EL (cell line): ENCODE measurements at regions not wholly inside any gene's neighbourhood (a gene's known extent, or its start where the extent isn't known, plus 50 kb on each side); places are given as distances from the start of the nearest gene placed in this dataset.

Source experiments
- DNase-seq: peaks from one replicate; pipeline ENCODE4 v3.0.0-alpha.2; 2016

DNA sequence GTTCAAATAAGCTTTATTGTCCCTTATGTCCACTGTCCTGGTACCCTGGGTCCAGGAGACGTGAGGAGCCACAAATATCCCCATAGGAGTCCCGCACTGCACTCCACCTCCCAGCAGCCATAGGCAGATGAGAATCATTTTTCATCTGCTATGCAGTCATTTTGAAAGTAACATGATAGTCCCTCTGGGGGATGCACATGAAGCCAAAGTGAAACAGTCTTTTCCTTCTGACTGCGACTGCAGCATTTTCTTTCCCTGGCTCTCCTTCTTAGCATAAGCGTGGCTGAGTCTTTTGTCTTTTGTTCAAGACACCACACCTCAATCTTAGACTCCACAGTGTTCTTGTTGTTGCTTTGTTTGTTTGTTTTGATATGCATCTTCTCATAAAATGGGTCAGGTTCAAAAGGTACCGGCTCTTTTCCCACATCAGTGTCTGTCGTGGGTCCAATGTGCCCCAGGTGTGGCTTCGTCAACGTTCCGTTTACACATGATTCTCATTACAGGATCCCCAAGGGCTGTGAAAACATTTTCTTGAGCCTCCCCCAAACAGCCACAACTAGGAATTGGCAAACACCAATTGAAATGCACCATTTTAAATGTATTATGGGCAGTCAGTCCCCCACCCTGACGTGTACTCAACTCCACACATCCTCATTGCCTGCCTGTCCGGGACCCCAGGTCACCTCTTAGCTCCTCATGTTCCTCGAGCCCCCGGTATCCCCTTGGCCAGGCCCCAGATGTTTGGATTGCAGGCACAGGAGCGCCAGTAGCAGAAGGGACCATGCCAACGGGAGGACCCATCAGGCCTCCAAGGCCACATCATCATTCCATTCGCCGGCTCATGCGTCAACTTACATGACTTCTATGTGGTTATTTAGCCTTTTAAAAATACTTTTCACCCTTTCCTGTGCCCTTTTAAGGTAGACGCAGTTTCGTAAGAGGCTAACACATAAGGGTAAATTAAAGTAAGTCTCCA, 237.8 kb upstream of the DAPK1 start:
- DNase-seq: no peak

DNA sequence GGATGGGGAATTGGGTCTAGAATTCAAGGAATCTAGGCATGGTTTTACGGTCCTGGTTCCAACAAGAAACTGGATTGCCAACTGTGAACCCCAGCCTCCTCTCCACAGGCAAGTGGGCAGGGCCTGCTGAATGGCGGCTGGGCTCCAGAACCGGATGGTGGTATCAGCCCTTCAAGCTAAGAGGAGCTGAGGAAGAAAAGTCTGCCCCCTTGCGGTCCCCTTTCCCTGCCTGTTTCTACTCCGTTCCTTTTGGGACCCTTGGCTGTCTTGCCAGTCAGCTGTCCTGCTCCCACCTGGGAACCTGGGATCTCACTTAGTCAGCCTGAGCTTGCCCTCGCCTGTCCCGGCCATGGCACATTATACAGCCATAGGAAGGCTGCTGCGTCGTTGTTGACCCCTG, 234.4 kb upstream of the DAPK1 start:
- DNase-seq: no peak

DNA sequence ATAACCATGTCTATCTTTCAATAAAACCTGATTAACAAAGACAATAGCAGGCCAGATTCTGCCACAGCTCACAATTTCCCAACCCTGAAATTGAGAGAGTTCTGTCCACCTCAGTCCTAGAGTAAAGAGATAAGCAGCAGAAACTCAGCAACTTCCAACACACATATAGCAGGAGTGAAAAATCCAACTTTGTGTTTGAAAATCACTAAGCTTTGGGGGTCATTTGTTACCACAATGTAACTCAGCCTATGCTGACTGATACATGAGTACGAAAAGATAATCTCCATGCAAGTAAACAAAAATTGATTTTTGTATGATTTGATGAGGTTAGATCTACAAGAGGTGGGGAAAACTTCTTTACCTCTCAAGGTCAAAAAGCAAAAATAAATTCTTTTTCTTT, 231.0 kb upstream of the DAPK1 start:
- DNase-seq: no peak

DNA sequence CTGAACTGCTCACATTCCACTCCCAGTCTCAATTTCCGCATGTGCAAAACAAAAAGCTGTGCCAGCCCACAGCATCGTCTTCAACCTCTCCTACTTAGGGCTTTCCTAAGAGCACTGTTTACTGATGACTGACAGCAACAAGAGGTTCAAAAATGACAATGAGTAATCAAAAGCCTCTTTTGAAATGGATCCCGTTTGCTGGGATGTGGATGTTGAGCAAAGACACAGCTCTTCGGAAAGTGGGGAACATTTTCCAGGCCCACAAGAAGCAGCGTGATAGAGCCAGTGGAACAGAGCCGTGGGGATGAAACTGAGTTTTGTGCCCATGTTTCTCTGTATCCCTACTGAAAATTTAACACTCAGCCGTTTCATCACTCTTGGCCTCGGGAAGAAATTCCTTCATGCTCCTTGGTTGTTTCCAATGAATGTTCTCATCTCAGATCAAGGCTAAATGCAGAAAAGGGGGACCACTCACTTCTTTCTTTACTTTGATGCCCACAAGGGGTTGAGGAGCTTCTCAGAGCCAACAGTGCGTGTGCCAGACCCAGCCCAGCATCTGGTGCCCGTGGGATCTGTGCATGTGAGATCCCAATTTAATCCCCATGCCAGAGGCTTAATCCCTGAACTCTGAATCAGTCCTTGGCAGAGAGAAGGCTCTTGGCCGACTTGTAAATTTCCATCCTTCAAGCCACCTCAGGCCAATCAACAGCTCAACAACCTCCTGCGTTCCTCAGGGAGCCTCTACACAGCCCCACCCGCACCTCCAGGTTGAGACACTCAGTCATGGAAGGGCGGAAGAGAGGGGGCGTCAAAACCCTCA, 230.2 kb upstream of the DAPK1 start:
- no peak for DNase-seq

DNA sequence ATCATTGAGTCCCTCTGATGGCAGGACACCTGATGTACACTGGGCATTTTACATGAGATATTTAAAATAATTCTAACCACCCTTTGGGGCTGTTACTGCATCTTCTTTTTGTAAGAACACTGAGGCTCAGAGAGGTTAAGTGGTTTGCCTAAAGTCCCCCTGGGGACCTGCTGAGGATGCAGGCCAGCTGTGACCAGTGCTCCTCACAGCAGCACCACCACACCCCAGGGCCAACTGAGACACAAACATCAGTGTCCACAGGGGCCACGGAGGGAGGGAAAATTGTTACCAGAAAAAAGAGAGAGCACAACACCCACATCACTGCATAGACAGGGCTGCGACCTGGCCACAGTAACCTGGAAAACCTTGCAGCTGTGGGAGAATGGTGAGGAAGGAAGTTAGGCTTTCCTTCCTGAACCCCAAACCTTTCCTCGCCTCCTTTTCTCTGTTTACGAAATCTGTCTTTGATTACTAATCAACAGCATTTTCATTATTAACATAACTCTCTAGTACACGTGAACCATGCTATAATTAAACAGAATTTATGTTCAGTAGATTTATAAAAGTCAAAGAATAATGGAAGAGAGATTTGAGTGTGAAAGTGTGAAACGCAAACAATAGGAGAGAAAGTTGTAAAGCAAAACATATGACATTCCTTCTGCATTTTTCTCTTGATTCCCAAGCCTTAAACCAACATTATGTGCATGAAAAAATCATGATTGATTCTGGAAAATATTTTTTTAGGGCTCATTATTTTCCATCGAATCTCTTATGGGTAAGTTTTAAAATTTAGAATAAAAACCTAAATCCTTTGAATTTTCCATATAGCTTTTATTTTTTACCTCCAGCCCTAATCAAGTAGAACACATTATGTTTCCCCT, 228.1 kb upstream of the DAPK1 start:
- DNase-seq: no peak

DNA sequence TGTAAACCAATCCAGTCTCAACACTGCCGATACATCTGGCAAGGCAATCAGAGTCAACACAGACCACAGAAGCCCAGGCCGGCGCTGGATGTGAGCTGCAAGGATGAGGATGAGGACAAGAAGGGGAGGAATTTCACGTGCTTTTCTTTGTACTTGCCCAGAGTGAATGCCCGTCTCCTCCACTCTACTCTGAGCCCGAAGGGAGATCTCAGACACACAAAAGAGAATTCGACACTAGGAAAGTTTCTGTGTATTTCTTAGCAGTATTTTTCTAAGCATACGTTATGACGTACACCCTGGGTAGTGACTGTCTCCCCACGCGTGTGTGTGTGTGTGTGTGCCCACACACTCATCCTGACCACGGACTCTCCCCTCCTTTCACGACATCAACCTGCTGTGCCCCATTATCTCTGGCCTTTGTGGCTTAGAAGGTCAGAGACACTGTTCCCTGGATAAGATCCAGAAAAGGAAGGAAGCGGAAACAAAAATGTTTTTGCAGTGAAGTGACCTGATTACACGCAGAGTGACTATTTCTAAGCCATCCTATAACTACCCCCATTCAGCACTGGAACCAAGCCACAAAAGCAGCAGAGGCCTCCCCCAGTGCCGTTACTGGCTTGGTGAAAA, 227.3 kb upstream of the DAPK1 start:
- peak; percentile 84 for DNase-seq

DNA sequence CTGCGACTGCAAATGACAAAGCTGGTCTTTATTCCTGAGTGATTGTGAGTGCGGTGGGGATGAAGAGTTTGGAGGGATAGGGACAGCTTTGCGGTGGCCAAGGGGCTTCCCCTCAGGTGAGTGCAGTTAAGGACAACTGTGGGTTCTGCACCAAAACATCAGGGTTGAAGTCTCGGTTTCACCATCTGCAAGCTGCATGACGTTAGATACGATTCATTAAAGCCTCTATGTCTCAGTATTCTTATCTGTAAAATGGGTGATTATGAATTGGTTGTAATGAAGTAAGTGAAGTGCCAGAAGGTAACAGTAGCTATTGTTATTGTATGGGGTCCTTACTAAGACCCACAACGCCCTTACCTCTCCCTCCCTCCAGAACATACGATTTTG, 226.8 kb upstream of the DAPK1 start:
- DNase-seq: no peak

DNA sequence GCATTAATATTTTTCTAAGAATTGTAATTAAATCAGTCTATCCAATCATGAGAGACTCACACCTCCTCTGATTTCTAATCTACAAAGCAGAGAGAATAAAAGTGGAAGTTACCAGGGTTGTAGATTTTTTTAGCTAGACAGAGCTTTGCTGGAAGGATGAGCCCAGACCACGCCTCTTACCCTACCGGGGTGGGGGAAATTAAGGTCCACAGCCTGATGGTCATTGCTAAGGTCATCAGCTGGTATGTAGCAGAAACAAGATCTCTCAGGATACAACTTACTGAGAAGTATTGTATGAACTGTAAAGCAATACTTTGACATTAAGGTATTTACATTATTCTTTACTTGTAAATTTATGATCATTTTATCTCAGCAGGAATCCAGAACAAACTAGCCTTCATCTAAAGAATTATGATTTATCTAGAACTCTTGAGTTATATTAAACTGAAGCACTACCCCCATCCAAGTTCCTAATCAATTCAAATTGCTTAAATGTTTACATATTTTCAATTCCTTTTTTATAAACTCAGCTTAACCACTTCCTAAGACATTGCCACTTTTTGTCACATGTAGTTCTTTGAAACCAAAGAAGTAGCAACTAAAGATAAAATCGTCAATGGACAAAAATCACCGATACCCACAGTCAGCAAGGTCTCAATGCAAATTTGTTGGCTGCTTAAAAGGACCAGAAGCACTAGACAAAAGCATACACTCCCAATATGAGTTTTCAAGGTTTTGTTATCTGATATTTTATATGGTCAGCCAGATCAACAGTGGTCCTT, 225.8 kb upstream of the DAPK1 start:
- no peak for DNase-seq

DNA sequence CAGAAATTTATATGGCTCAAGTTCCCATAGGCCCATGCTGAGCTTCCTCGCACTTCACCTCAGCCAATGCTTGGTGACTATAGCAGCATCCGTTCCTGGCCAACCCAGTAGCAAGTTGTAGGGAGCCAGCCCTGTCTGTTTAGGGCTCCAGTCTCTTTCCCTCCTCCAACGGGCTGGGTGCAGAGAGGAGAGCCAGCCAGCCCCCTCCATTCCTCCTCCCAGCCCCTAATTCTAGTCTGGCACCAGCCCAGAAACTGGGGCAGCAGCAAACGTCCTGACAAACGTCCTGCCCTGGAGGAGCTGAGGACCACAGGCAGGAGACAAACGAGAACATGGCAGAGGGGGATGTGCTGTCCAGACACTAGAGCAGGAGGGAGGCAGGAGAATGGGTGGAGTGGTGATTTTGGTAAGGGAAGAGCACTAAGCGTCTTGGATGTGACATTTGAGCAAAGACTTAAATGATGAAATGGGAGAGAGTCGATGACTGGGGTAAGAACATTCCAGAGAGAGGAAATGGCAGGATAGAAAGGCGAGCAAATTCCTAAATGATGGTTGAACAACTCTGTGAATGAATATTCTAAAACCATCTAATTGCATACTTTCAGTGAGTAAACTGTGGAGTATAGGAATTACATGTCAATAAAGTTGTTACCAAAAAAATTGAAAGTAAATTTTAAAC, 222.5 kb upstream of the DAPK1 start:
- DNase-seq: no peak

DNA sequence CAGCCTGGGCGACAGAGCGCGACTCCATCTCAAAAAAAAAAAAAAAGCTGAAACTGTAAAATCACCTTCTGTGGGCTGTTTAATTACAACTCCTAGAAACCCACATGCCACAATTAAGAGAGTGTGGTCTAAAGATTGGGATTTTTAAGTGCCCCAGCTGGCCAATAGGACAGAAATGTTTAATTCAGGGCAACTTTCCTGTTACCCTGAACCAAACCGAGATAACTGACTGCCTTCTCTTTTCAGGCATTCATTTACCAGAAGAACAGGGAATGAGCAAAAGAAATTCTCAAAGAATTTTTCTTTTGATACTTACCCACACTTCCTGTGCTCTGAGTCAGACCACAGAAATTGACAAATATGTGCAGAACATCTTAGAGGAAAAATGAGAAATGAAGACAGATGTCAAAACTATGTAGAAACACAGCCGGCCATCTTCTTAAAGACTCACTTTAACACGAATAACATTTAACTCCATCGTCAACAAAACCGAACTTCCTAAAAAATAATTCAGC, 221.3 kb upstream of the DAPK1 start:
- DNase-seq: peak; percentile 89

DNA sequence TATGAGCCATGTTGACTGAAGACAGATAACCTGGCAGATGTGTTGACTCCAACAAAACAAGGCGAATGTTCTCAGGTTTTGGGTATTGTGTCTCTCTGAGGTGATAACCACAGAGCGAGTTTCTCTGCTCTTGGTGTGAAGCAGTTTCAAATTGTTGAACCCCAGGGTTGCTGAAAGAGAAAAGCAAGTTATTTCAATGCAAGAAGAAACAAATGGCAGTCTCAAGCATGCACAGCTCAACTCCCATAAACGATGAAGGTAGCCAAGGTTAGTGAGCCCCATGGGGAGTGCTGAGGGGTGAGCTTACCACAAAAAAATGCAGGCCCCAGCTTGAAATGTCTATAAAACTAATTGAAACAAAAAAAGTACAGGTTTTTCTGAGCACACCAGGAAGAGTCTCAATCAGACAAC, 220.8 kb upstream of the DAPK1 start:
- DNase-seq: peak; percentile 85

DNA sequence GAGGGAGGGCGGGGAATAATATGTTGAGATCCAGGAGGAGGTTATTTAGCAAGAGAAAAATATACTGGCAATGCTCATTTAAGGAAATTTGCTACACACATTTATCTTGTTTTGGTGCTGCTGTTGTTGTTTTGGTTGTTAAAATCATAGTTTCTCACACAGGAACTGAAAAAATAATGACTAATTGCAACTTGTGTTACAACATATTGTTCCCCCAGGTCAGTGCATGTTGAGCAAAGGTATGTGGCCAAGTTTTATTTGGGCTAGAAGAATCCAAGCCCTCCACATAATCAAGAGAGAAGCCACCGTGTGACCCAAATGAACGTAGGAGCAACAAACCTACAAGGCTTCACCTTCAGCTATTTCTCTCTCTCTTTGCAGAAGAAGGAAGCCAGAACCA, 220.3 kb upstream of the DAPK1 start:
- DNase-seq: no peak

DNA sequence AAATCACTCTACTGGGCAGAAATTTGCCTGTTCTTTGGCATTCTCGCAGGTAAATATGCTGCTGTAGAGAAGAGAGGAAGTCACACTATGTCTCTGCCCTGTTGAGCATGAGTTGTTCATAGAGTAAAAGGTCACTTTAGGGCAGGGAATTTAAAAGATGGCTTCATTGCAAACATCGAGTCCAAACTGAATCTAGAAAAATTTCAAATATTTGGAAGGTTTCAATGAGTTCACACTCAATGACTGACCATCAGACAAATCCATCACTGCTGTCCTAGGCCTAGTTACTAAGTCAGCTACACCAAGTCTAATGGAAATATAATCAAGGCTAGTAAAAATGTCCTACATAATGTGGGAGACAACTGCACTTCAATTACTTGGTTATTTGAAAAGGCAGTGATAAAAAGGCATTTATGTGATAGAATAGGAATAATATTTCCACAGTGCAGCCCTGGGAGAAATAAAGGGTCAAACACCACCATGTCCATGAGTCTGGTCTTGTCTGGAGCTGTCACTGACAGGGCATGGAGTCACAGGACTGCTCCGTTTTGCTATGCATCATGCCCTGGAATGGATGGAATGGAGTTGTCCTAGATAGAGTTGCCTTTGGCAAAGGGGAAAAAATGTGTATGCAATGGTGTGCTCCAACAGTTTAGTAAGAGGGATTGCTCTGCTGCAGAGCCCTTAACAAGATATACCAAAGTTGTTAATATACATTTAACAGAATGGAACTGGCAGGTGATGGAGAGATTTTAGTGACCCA, 218.5 kb upstream of the DAPK1 start:
- peak; percentile 71 for DNase-seq

DNA sequence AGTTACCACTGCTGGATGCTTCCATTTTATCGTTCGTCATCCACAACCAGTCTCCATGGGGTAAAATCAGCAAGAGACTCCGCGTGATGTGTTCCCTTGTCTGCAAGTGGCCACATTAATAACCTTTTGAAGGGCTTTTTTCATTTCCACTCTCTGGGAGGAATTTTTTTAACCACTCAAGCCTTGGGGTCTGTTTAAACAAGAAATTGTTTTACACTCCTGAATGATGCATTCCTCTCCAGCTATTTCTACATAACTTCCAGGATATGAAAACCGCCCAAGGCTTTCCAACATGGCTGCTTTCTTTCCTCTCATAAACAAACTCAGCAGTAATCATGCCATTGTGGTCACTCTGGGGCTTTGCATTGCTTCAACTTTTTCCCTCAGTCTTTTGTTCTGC, 217.2 kb upstream of the DAPK1 start:
- DNase-seq: peak; percentile 94

DNA sequence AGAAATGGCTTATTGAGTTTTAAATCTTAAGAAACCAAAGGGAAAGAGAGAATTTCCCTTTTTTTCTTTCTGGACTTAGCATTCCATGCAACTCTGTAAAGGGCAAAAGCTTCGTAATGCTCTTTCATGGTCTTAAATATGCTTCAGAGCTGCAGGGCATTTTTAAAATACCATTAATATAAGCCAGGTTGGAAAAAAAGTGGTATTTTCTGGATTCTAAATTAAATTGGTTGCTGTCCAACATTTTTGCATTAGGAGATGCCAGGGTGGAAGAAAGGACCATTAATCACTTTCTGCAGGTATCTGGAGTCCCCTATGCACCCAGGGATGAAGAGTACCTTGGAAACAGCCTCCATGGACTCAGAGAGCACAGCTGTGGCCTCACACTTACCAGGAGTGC, 215.1 kb upstream of the DAPK1 start:
- no peak for DNase-seq

DNA sequence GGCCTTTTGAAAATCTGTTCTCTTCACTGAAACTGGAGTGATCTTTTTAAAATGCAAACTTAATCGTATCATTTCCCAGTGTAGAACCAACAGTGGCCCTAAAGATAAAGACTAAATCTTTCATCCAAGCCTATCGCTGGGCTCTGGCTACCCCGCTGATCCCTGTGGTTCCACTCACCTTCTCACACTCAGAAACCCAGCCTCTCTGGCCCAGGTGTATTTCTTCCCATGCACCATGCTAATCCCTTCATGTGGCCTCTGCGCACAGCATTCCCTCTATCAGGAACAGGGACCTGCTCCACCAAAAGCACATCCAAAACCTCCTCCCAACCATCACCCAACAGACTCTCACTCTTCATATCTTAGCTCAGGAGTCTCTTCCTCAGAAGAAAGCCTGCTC, 214.1 kb upstream of the DAPK1 start:
- no peak for DNase-seq

DNA sequence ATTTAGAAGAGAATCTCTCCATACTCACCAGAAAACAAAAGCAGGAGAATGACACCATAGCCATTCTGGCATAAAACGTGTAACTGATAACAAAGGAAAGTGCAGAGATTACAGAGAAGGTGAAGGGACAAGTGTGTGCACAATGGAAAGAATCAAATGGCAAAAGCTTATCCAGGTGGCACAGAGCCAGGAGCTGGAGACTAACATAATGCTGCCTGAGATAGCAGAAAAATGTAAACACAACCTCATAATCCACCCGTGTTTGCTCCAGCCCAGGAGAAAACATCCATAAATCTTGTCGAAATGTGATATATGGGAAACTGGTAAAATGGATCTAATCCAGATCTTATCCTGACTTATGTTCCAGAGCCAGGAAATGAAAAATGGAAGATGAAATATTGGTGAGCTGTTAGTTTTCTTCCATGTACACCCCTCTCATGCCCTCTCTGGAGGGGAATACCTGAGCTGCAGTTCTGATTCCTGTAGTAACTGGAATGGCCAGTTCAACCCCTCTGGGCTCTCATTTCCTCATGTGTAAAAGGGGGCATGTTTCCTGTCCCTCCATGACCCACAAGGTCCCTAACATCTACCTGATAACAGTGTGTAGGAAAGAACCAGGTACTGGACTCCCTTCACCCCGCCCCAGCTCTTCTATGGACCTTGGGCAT, 212.3 kb upstream of the DAPK1 start:
- DNase-seq: no peak

DNA sequence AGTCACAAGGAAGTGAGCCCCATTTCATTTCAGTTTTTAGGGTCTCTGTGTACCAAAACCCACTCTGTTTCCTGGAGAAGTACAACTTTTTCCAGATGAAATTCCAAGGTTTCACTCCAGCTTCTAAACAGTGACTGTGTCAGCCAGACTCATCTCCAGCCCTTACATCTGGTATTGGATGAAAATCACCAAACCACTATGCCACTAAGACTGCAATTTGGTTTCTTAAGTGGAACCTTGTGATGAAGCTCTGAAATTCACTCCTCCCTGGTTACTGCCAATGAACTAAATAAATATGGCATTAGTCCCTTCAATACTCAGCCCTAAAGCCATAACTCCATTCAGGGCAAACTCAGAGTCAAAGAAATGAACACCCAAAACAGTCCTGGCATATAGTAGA, 211.2 kb upstream of the DAPK1 start:
- DNase-seq: no peak

DNA sequence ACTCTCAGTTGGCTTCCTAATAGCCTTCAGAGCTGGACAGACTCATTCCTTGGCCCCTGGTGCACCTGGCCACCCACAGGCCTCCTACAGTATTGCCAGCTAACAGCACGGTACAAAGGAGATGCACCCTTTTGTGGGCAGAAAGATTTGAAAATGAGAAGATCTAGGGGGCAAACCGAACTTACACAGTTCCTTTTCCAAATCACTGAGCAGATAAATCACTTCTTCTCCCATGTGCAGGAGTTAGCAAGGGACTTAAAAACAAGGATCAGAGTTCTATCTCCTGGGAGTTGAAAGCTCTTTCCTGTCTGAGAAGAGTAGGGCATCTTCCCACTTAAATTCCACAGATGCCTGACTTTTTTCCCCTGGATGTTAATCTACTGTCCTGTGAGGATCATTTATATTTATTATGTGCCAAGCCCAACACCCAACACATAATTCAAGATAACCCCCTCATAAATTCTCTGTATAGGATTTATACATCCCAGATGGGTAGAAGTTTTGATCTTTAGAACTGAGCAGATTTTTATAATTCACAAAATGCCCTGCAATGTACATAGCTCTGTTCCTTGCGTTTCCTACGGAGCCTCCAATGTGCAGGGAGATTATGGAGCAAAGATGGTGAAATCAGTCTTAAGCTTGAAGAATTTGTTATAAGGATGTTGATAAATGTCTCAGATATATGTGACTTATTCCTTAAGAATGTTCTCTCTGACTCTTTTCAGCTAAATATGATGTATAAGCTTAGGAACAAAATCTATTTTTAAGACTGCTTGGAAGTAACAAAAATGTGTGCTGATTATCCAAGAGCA, 207.2 kb upstream of the DAPK1 start:
- peak; percentile 83 for DNase-seq
